VCaP (cell line): ENCODE measurements at regions not wholly inside any gene's neighbourhood (a gene's known extent, or its start where the extent isn't known, plus 50 kb on each side); places are given as distances from the start of the nearest gene placed in this dataset.
"Not testable (repeated sequence)": the region's sequence is repeated elsewhere in the genome, so short reads cannot be mapped to it uniquely, and the experiment has no call there.

Experiments
- H3K27ac ChIP-seq: fragments of 450-650 bp; 2 replicates; pipeline ENCODE4 v1.5.1; 2017

DNA sequence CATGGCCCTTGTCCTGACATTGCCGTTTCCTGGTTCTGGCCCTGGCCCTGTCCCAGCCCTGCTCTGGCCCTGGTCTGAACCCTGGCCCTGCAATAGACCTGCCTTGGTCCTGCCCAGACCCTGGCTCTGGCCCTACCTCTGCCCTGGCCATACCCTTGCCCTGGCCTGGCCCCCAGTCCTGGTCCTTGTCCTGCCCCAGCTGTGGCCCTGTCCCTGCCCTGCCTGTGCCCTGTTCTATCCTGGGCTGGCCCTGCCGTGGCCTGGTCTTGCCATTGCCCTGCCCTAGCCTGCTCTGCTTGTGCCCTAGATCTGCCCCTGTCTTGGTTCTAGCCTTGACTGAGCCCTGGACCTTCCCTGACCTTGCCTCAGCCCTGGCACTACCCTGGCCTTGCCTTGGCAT, 1560.1 kb downstream of the RPIA start:
- not testable (repeated sequence) for H3K27ac ChIP-seq

DNA sequence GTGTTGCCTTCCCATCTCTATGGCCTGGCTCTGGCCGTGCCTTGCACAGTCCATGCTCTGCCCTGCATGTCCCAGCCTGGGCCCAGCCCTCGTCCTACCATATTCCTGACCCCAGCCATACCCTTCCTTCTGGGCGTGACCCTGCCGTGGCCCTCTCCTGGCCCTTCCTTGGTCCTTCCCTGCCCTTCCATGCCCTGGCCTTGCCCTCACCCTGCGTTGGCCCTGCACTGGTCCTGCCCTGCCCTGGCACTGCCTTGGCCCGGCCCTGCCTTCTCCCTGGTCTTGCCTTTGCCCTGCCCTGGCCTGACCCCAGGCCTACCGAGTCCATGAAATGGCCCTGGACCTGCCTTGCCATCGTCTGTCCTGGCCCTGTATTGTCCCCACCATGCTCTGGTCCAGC, 1561.8 kb downstream of the RPIA start:
- not testable (repeated sequence) for H3K27ac ChIP-seq

DNA sequence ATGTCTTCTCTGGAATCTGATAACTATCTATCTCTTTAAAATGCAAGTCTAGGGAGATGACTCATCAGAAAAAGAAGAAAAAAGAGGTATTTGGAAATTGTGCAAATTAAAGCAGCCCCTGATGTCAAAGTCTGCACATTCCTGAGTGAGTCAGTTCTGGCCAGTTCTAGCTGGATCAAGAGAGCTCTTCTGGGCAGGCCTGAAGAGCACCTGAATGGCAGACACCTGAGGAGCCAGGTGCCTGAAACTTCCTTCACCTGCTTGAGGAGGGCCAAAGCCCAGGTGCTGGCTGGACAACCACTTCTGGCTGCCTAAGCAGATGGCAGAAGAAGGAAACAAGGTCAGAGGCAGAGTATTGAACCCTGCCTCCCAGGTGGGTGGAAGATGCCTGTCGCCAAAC, 1575.4 kb downstream of the RPIA start:
- not testable (repeated sequence) for H3K27ac ChIP-seq

DNA sequence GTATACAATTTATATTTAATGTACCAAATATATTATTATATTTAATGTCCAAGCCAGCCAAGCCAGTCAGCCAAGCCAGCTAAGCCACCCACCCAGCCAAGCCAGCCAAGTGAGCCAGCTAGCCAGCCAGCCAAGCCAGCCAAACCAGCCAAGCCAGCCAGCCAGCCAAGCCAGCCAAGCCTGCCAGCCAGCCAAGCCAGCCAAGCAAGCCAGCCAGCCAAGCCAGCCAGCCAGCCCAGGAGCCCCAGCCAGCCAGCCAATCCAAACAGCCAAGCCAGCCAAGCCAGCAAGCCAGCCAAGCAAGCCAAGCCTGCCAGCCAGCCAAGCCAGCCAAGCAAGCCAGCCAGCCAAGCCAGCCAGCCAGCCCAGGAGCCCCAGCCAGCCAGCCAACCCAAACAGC, 1596.3 kb downstream of the RPIA start:
- not testable (repeated sequence) for H3K27ac ChIP-seq

DNA sequence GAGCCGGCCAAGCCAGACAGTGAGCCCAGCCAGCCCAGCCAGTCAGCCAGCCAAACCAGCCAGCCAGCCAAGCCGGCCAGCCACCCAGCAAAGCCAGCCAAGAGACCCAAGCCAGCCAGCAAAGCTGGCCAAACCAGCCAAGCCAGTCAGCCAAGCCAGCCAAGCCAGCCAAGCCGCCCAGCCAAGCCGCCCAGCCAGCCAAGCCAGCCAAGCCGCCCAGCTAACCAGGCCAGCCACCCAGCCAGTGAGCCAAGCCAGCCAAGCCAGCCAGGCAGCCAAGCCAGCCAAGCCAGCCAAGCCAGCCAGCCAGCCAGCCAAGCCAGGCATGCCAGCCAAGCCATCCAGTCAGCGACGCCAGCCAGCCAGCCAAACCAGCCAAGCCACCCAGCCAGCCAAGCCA, 1596.9 kb downstream of the RPIA start:
- not testable (repeated sequence) for H3K27ac ChIP-seq

DNA sequence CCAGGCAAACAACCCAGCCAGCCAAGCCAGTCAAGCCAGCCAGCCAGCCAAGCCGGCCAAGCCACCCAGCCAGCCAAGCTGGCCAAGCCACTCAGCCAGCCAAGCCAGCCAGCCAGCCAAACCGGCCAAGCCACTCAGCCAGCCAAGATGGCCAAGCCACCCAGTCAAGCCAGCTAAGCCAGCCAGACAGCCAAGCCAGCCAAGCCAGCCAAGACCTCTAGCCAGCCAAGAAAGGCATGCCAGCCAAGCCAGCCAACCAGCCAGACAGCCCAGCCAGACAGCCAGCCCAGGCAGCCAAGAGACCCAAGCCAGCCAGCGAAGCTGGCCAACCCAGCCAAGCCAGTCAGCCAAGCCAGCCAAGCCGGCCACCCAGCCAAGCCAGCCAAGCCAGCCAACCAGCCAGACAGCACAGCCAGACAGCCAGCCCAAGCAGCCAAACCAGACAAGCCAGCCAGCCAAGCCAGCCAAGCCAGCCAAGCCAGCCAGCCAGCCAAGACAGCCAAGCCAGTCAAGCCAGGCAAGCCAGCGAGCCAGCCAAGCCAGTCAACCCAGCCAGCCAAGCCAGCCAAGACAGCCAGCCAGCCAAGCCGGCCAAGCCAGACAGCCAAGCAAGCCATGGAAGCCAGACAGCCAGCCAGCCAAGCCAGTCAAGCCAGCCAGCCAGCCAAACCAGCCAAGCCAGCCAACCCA, 1598.0 kb downstream of the RPIA start:
- not testable (repeated sequence) for H3K27ac ChIP-seq

DNA sequence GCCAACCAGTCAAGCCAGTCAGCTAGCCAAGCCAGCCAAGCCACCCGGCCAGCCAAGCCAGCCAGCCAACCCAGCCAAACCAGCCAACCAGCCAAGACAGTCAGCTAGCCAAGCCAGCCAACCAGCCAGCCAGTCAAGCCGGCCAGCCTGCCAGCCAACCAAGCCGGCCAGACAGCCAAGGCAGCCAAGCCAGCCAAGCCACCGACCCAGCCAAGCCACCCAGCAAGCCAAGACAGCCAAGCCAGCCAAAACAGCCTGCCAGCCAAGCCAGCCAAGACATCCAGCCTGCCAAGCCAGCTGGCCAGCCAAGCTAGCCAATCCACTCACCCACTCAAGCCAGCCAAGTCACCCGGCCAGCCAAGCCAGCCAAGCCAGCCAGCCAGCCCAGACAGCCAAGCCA, 1599.2 kb downstream of the RPIA start:
- not testable (repeated sequence) for H3K27ac ChIP-seq

DNA sequence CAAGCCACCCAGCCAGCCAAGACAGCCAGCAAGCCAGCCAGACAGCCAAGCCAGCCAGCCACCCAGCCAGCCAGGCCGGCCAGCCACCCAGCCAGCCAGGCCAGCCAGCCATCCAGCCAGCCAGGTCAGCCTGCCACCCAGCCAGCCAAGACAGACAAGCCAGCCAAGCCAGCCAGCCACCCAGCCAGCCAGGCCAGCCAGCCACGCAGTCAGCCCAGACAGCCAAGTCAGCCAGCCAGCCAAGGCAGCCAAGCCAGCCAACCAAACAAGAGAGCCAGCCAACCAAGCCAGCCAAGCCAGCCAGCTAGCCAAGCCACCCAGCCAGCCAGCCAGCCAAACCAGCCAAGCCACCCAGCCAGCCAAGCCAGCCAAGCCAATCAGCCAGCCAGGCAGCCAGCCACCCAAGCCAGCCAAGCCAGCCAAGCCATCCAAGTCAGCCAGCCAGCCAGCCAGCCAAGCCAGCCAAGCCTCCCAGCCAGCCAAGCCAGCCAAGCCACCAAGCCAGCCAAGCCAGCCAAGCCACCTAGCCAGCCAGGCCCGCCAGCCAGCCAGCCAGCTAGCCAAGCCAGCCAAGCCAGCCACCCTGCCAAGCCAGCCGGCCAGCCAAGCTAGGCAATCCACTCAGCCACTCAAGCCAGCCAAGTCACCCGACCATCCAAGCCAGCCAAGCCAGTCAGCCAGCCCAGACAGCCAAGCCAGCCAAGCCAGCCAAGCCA, 1599.9 kb downstream of the RPIA start:
- not testable (repeated sequence) for H3K27ac ChIP-seq

DNA sequence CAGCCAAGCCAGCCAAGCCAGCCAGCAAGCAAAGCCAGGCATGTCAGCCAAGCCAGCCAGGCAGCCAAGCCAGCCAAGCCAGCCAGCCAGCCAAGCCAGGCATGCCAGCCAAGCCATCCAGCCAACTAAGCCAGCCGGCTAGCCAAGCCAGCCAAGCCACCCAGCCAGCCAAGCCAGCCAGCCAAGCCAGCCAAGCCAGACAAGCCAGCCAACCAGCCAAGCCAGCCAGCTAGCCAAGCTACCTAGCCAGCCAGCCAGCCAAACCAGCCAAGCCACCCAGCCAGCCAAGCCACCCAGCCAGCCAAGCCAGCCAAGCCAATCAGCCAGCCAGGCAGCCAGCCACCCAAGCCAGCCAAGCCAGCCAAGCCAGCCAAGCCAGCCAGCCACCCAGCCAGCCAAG, 1600.5 kb downstream of the RPIA start:
- H3K27ac ChIP-seq = not testable (repeated sequence)

DNA sequence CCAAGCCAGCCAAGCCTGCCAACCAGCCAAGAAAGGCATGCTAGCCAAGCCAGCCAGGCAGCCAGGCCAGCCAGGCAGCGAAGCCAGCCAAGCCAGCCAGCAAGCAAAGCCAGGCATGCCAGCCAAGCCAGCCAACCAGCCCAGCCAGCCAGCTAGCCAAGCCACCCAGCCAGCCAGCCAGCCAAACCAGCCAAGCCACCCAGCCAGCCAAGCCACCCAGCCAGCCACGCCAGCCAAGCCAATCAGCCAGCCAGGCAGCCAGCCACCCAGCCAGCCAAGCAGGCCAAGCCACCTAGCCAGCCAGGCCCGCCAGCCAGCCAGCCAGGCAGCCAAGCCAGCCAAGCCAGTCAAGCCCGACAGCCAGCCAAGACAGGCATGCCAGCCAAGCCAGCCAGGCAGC, 1601.0 kb downstream of the RPIA start:
- H3K27ac ChIP-seq = not testable (repeated sequence)

DNA sequence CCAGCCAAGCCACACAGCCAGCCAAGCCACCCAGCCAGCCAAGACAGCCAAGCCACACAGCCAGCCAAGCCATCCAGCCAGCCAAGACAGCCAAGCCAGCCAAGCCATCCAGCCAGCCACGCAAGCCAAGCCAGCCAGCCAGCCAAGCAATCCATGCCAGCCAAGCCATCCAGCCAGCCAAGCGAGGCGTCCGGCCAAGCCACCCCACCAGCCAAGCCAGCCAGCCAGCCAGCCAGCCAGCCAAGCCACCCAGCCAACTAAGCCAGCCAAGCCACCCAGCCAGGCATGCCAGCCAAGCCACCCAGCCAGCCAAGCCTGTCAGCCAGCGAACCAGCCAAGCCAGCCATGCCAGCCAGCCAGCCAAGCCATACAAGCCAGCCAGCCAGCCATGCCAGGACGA, 1601.8 kb downstream of the RPIA start:
- H3K27ac ChIP-seq = not testable (repeated sequence)

DNA sequence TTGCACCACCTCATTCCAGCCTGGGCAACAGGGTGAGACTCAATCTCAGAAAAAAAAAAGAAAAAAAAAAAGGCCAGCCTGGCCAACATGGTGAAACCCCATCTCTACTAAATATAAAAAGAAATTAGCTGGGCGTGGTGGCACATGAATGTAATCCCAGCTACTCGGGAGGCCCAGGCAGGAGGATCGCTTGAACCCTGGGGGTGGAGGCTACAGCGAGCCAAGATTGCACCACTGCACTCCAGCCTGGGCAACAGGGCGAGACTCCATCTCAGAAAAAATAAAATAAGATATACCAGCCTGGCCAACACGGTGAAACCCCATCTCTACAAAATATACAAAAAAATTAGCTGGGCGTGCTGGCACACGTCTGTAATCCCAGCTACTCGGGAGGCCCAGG, 1602.3 kb downstream of the RPIA start:
- not testable (repeated sequence) for H3K27ac ChIP-seq

DNA sequence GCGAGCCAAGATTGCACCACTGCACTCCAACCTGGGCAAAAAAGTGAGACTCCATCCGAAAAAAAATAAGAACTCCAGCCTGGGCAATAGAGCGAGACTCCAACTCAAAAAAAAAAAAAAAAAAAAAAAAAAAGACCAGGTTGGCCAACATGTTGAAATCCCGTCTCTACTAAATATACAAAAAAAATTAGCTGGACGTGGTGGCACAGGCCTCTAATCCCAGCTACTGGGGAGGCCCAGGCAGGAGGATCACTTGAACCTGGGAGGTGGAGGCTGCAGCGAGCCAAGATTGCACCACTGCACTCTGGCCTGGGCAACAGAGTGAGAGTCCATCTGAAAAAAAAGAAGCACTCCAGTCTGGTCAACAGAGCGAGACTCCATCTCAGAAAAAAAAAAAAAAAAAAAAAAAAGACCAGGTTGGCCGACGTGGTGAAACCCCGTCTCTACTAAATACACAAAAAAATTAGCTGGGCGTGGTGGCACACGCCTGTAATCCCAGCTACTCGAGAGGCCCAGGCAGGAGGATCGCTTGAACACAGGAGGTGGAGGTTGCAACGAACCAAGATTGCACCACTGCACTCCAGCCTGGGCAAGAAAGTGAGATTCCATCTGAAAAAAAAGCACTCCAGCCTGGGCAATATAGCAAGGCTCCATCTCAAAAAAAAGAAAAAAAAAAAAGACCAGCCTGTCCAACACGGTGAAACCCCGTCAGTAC, 1603.7 kb downstream of the RPIA start:
- H3K27ac ChIP-seq = not testable (repeated sequence)

DNA sequence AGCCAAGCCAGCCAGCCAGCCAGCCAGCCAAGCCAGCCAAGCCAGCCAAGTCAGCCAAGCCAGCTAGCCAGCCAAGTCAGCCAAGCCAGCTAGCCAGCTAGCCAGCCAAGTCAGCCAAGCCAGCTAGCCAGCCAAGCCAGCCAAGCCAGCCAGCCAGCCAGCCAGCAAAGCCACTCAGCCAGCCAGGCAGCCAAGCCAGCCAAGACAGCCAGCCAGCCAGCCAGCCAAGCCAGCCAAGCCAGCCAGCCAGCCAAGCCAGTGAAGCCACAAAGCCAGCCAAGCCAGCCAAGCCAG, 1605.0 kb downstream of the RPIA start:
- H3K27ac ChIP-seq = not testable (repeated sequence)

DNA sequence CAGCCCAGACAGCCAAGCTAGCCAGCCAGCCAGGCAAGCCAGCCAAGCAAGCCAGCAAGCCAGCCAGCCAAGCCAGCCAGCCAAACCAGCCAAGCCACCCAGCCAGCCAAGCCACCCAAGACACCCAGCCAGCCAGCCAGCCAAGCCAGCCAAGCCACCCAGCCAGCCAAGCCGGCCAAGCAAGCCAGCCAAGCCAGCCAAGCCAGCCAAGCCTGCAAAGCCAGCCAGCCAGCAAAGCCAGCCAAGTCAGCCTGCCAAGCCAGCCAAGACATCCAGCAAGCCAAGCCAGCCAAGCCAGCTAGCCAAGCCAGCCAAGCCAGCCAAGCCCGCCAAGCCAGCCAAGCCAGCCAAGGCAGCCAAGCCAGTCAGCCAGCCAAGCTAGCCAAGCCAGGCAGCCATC, 1606.2 kb downstream of the RPIA start:
- H3K27ac ChIP-seq = not testable (repeated sequence)

DNA sequence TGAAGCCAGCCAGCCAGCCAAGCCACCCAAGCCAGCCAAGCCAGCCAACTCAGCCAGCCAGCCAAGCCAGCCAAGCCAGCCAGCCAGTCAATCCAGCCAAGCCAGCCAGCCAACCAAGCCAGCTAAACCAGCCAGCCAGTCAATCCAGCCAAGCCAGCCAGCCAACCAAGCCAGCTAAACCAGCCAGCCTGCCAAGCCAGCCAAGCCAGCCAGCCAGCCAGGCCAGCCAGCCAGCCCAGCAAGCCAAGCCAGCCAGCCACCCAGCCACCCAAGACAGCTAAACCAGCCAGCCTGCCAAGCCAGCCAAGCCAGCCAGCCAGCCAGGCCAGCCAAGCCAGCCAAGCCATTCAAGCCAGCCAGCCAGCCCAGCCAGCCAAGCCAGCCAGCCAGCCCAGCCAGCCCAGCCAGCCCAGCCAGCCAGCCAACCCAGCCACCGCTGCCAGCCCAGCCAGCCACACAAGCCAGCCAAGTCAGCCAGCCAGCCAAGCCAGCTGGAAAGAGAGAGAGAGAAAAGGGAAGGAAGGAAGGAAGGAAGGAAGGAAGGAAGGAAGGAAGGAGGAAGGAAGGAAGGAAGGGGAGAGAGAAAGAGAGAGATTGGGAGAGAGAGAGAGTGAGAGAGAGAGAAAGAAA, 1606.8 kb downstream of the RPIA start:
- H3K27ac ChIP-seq = not testable (repeated sequence)

DNA sequence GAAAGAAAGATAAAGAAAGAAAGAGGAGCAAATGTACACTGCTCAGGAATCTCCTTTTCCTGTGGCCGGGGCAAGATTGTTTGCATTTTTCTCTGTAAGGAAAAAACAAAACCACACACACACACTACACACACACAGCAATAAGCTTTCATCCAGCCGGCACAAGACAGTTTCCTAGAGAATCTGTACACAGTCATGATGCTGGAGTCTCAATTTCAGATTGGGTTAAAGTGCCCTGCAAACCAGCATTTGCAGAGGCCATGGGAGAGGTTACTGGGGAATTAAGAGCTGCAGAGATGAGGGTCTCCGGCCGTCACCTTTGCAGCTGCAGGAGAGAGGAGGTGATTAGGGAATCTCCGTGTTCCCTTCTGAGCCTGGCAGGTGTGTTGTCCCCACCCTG, 1607.5 kb downstream of the RPIA start:
- not testable (repeated sequence) for H3K27ac ChIP-seq

DNA sequence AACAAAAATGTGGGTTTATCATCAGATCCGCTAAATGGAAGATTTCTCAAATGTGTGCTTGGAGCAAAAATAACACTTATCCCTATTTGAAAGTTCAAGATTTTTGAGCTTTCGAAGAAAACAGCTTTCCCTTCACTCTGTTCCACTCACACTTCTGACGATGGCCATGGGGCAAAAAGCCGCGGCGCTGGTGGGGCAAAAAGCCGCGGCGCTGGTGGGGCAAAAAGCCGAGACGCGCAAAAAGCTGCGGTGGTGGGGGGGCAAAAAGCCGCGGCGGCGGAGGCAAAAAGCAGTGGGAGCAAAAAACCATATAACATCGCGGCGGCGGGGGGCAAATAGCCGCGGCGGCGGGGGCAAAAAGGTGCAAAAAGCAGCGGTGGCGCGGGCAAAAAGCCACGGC, 1631.5 kb downstream of the RPIA start:
- not testable (repeated sequence) for H3K27ac ChIP-seq

DNA sequence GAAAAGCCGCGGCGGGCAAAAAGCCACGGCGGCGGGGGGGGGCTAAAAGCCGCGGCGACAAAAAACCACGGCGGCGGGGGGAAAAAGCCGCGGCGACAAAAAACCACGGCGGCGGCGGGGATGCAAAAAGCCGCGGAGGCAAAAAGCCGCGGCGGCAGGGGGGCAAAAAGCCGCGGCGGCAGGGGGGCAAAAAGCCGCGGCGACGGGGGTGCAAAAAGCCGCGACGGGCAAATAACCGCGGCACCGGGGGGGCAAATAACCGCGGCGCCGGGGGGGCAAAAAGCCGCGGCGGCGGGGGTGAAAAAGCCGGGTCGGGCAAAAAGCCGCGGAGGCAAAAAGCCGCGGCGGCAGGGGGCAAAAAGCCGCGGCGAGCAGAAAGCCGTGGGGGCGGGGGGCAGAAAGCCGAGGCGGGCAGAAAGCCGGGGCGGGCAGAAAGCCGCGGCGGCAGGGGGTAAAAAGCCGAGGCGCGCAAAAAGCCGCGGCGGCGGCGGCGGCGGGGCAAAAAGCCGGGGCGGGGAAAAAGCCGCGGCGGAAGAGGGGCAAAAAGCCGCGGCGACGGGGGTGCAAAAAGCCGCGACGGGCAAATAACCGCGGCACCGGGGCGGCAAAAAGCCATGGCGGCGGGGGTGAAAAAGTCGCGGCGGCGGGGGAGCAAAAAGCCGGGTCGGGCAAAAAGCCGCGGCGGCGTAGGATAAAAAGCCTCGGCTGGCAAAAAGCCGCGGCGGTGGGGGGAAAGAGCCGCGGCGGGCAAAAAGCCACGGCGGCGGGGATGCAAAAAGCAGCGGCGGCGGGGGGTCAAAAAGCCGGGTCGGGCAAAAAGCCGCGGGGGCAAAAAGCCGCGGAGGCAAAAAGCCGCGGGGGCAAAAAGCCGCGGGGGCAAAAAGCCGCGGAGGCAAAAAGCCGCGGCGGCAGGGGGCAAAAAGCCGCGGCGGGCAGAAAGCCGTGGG, 1632.4 kb downstream of the RPIA start:
- H3K27ac ChIP-seq = not testable (repeated sequence)

DNA sequence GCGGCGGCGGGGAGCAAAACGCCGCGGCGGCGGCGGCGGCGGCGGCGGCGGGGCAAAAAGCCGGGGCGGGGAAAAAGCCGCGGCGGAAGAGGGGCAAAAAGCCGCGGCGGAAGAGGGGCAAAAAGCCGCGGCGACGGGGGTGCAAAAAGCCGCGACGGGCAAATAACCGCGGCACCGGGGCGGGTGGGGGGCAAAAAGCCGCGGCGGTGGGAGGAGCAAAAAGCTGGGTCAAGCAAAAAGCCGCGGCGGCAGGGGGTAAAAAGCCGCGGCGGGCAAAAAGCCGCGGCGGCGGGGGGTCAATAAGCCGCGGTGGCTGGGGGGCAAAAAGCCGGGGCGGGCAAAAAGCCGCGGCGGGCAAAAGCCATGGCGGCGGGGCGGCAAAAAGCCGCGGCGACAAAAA, 1633.2 kb downstream of the RPIA start:
- not testable (repeated sequence) for H3K27ac ChIP-seq

DNA sequence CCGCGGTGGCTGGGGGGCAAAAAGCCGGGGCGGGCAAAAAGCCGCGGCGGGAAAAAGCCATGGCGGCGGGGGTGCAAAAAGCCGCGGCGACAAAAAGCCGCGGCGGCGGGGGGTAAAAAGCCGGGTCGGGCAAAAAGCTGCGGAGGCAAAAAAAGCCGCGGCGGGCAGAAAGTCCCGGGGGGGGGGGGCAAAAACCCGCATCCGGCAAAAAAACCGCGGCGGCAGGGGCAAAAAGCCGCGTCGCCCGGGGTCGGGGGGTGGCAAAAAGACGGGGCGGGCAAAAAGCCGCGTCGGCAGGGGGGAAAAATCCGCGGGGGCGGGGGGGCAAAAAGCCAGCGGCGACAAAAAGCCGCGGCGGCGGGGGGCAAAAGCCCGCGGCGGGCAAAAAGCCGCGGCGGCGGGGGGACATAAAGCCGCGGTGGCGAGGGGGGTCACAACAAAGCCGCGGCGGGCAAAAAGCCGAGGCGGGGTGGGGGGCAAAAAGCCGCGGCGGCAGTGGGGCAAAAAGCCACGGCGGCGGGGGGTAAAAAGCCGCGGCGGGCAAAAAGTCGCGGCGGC, 1634.4 kb downstream of the RPIA start:
- not testable (repeated sequence) for H3K27ac ChIP-seq

DNA sequence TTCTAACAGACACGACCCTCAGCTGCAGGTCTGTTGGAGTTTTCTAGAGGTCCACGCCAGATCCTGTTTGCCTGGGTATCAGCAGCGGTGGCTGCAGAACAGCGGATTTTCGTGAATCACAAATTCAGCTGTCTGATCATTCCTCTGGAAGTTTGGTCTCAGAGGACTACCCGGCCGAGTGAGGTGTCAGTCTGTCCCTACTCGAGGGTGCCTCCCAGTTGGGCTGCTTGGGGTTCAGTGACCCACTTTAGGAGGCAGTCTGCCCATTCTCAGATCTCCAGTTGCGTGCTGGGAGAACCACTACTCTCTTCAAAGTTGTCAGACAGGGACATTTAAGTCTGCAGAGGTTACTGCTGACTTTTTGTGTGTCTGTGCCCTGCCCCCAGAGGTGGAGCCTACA, 1664.1 kb downstream of the RPIA start:
- not testable (repeated sequence) for H3K27ac ChIP-seq
